SW480 (cell line): ENCODE measurements at regions not wholly inside any gene's neighbourhood (a gene's known extent, or its start where the extent isn't known, plus 50 kb on each side); places are given as distances from the start of the nearest gene placed in this dataset.
"Not testable (repeated sequence)": the region's sequence is repeated elsewhere in the genome, so short reads cannot be mapped to it uniquely, and the experiment has no call there.

ENCODE experiments used
- DNase-seq: peaks from one replicate; pipeline ENCODE4 v3.0.0-alpha.2; 2016; ENCODE audit warnings: low spot score

DNA sequence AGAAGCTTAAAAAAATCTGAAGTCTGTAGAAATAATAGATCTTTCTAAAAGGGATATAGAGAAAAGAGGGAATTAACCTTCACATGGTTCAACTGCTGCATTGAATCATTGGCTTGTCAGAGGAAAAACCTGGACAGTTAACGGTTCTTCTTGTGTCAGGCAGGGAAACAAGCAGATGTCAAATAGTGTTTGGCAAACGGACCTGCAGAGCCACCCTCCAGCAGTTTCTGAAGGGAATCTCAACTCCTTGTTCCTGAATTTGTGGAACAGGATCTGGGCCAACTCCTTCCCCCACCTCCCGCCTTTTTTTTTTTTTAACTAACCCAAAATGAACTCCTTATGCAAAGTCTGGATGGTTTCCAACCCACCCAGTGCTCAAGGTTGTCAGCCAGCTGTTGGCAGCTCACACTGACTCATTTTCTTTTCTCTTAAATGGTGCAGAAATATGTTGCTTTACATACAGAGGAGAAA is 187.3 kb downstream of the CAND1 start:
- no peak for DNase-seq

DNA sequence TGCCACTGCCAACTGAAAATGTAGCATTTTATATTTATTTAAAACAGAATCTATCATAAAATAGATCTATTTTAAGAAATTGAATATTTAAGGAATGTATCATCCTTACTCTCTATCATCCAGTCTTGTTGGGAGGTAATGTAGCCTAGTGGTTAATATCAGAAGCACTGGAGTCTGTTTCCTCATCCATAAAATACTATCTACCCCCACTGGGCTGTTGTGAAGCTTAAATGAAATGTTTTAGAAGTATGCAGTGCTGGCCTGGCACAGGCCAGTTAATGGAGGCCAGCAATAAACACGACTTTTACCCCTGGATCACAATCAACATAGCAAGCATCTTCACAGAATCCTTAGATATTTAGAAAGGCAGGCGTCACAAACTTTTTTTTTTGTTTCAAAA is 188.0 kb downstream of the CAND1 start:
- no peak for DNase-seq

DNA sequence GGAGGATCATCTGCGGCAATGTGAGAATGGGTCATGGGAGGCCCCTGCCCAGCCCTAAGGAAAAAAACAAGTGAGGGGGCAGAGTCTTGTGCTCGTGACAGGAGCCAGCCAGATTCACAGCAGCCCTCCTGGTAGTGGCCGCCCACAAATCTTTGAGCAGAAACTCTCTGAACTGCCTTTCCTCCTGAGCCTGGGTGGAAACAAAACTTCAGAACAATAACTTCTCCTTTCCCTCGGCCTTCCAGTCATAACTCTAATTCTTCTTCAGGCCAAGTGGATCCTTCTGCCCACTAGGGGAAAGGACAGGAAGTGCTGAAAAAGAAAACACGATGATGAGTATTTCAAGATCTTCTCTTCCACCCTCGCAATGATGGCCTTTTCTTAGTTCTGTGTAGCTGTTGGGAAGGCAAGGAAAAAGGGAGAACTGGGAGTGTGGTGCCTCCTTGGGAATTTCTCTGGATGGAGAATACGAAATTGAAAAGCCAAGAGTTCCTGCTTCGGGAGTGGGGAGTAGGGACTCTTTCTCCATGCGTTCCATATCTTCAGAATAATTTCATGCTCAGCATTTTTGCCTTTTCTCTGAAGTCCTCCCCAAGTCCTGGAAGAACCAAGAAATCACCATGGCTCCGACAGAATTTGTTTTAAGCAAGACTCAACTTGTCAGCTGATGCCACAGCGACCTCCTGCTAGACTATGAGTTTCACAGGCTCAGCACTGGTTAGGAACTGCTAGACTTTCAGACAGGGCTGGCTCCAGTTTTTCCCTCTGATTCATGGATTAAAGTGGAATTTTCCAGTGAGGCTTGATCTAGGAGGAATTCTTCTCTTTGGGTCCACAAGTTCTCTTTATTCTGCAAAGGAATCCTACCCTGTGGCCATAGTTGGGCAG is 188.9 kb downstream of the CAND1 start:
- DNase-seq = no peak

DNA sequence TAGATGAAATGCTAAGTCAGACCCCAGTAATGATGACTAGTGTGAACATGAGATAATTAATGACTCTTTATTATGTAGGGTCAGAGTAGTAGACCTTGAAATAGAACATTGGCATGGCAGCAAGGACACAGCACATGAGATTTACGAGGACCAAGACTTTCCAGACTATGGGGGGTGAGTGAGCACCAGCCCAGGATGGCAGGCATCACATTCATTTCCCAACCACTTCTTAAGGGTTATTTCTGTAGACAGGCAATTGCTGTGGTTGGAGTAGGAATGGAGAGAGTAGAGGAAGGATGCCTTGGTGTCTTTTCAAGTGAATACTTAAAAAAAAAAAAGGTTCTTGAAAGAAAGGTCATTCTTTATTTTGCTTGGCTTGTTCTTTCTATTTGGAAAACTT is 189.4 kb upstream of the DYRK2 start:
- DNase-seq = no peak

DNA sequence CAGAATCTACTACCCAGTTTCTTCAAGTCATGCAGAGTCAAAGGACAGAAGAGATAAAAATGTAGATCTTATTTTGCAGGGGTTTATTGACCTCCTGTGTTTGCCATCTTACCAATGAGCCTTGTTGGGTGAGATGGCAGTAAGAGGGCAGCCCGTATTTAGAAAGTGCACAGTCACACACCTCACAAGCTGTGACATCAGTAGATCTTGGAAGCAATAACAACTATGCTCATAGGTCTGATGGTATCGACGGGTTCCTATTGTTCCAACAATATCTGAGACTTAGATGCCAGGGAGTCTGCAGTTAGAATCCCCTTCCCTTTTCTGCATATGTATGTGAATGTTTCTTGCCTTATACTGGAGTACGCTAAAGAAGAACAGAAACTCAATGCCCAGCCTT is 189.0 kb upstream of the DYRK2 start:
- DNase-seq = no peak

DNA sequence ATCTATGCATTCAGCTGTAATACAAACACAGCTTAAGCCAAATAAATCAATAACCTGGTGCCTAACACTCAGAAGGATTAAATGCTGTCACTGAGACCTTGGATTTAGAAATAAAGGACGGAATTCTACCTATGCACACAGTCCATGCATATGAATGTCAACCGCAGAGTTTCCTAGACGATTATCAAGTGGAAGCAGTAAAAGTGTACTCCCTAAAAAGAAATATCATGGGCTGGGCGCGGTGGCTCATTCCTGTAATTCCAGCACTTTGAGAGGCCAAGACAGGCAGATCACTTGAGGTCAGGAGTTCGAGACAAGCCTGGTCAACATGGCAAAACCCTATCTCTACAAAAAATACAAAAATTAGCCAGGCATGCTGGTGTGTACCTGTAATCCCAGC is 188.2 kb upstream of the DYRK2 start:
- DNase-seq = no peak

DNA sequence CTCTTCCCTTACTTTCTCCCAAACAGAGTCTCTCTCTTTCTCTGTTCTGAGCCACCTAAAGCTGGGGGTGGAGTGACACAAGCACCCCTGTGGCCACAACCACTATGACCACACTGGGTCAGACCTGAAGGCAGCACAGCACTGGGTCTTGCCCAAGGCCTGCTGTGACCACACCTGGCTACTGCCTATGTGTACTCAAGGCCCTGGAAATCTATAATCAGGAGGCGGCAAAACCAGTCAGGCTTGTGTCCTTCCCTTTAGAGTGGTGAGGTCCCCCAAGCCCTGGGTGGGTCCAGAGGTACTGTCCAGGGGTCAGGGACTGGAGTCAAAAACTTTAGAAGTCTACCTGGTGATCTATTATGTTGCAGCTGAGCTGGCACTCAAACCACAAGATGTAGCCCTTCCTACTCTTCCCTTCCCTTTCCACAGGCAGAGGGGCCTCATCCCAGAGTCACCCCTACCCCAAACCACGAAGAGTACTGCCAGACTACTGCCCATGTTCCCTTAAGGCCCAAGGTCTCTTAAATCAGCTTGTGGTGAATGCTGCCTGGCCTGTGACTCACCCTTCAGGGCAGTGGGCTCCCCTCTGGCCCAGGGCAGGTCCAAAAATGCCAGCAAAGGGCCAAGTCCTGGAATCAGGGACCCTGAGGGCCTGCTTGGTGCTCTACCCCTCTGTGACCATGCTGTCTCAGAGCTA is 179.8 kb upstream of the DYRK2 start:
- DNase-seq = no peak

DNA sequence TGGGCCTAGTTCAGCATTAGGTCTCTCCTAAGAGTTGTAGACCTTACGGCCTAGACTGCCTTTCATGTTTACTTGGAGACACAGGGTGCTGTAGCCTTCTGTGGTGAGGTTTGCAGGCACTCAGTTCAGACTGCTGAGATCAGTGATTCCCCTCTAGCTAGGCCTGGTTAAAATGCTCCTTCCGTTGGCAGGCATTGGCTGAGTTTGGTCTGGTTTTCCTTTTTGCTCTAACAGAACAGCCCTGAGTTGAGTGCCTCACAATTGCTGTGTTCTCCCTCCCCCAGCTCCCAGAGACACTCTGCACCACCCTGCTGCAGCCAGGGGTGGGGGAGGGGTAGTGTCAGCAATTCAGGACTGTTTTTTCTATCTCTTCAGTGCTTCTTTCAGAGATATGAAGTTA is 178.9 kb upstream of the DYRK2 start:
- DNase-seq = no peak

DNA sequence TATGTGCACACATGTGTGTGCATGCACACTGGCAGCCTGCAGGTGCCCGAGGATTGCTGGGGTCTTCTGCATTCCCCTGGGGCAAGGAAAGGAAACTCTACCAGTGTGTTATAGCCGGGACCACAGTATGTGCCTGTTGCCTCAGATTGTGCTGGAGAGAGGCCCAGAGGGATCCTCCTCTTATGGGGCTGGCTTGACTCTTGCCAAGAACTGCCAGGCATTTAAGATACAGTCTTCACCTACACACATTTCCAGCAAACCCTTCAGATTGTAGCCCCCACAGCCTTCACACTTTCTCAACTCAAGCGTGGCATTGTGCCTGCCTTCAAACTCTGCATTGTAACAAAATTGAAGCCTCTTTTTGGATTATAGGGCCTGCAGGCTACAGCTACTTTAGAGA is 176.7 kb upstream of the DYRK2 start:
- DNase-seq = no peak

DNA sequence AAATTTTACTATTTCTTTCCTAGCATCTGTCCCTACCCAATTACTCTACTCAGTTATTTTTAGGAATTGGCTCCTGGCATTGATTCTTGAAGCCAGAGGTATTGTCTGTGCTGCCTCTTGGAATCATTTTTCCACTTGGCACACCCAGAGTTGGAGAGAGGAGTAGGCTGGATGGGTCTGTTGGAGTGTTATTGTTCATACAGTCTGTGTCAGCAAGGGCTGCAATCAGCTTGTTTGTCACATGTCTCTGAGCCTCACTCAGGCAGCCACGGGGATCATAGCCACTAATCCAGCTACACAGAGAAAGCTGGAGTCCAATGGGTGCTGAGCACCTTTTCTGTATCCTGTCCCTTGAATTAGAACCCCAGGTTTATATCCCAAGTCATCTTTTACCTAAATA is 176.0 kb upstream of the DYRK2 start:
- no peak for DNase-seq

DNA sequence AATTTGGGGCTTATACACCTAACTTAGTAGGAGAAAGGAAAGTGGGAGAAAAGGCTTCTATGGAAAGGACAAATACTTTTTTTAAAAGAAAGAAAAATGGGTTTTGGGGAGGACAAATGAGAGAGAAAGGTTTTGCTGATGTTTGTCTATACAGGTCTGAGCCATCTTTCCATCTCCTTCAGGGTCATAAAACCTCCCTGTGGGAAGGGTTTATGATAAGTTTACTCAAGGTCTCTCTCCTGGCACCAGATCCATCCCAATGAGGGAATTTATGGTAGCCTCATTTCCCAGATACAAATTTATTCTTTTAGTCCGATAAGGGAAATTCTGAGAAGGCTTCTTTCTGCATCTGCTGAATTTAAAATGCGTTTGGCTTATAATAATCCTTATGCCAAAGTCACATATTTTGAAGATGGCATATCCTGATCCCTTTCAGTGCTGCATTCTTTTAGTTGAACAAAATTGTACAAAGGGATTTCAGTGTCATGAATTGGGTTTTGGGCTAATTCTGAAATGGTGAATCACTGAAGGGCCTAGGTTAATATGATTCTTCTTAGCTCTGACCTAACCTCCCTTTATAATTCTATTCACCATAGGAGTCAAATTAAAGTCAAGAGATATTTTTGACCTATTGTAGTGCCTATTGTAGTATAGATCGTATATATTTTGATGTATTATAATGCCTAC is 173.5 kb upstream of the DYRK2 start:
- no peak for DNase-seq

DNA sequence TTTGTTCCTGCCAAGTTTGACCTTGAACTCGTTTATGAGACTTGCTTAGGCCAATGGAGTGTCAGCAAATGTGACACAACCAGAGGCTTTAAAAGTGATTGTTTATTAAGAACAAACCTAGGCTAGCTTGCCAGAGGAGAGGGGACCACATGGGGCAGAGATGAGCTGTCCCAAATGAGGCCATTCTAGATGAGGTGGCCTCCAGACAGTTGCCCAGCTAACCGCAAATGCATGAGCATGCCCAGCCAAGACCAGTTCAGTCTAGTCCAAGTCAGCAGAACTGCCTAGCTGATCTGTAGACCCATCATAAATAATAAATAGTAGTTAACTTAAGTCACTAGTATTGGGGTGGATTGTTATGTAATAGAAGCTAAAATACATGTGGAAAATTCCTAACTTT is 172.8 kb upstream of the DYRK2 start:
- no peak for DNase-seq

DNA sequence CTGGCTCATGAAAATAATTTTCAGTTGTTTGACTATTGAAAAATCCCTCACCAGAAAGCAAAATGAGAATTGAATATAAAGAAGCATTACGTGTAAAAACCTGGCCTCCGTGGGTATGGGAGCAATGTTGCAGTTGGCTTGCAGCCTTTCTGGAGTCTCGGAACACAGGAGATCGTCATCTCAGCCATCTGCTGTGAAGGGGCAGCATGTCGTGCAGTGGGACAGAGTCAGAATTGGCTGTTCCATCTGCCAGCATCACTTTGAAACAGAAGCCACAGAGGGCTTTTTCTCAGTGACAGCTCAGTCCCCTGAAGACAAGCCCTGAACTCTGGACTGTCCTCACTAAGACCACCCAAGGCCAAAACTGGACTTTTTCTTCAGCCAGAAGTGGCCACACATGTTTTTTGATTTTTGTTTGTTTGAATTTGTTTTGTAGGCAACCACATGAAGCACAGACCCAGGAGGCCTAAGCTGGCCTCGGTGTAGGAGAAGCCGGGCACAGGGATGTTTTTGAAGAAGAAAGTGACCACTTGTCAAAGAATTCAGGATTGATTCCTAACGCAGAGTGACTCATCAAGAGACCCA is 170.8 kb upstream of the DYRK2 start:
- no peak for DNase-seq

DNA sequence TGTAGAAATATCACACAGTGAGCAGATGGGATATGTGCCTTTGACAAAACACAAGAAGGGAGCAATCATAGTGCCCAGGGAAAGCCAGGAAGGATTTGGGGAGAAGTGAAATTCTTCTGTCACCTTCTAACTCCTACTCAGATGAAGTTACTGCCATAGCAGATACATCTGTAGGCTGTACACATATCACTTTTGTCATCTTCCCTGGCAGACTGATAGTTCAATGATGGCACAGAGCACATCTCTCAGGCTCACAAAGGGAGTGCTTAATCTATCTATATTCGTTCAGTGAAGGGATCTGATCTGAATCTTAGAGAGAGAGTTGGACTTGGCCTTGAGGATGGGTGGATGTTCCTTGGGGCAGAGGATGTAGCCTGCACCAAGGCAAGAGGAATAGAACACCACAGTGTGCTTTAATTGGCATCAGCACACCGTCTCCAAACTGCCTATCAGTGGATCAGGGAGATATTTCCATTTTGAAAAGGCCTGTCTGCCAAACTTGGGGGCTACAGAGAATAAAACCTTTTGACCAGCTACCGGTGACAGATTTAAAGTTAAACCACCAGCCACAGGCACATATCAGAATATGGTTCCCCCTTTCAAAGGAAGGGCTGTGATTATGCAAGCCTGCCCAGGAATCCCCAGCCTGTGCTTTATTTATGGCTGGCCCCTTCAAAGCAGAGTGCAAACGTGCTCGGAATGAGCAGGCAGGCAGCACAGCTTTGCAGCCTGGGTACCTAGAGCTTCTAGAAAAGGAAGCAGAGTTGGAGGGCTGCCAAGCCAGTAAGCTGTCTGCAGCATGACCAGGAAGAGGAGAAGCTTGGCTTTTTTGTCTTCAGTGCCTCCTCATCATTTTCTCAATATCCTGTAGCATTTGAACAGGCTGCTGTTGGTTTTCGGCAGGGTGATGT is 165.5 kb upstream of the DYRK2 start:
- DNase-seq = no peak

DNA sequence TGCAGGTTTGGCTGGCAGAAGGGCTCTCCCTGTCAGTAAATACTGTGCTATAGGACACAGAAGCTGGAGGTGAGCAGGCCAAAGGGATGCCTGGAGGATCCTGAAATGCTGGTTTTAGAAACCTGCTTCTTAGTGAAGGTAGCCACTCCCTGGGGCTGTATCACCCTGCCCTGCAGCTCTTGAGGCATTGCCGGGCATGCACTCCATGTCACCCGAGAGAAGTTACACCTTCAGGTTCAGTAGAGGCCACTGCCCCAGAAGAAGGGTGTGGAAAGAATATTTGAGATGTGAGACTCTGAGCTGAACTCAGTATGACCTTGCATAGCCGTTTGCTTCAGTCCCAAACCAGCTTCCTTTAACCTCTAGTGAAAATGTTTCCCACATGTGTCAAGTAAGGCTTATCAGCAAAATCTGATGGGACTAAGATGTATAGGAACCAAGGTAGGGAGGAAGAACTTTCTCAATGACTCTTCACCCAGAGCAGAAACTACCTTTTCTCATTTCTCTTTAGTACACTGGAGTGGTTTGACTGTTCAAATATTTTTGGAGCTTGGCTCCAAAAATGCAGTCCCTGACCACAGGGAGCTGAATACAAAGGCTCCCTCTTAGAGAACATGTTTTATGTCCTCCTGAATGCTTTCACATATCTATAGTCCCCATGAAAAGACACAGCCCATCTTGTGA is 164.5 kb upstream of the DYRK2 start:
- DNase-seq = no peak

DNA sequence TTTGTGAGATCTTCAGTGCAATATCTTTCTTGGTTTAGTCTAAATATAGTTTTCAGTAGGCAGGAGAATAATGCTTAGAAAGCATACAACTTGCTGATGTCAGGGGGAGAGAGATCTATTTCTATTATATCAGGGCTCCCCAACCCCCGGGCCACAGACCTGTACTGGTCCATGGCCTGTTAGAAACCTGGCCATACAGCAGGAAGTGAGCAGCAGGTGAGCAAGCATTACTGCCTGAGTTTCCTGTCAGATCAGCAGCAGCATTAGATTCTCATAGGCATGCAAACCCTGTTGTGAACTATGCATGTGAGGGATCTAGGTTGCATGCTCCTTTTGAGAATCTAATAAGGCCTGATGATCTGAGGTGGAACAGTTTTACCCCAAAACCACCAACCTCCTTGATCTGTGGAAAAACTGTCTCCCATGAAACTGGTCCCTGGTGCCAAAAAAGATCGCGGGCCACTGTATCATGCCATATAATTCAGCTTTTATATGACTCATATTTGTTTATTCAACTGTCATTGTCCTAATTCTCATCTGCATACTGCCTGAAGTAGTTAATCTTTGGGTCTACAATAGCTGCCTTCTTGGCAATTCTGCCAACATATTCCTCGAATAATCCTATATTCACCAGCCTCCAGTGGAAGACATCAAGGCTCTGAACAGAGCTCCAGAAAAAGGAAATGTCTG is 163.6 kb upstream of the DYRK2 start:
- no peak for DNase-seq

DNA sequence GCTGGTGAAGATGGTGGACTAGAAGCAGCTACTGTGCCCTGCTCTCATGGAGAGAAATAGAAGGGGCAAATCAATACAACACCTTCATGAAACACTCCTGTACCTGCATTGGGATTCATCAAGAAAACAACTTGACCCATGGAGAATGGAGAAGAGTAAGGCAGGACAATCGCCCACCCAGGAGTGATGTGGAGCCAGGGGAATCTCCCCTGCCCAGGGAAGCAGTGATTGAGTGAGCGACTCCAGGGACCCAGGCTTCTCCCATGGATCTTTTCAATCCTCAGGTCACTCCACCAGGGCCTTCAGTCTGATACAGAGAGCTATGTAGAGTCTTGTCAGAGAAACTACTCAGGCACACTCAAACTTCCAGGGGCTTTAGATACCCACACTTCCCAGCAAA is 161.9 kb upstream of the DYRK2 start:
- no peak for DNase-seq

DNA sequence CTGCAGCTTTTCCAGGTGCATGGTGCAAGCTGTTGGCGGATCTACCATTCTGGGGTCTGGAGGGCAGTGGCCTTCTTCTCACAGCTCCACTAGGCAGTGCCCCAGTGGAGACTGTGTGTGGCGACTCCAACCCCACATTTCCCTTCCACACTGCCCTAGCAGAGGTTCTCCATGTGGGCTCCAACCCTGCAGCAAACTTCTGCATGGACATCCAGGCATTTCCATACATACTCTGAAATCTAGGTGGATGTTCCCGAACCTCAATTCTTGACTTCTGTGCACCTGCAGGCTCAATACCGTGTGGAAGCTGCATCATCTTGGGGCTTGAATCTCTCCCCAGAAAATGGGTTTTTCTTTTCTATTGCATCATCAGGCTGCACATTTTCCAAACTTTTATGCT is 160.2 kb upstream of the DYRK2 start:
- DNase-seq = not testable (repeated sequence)

DNA sequence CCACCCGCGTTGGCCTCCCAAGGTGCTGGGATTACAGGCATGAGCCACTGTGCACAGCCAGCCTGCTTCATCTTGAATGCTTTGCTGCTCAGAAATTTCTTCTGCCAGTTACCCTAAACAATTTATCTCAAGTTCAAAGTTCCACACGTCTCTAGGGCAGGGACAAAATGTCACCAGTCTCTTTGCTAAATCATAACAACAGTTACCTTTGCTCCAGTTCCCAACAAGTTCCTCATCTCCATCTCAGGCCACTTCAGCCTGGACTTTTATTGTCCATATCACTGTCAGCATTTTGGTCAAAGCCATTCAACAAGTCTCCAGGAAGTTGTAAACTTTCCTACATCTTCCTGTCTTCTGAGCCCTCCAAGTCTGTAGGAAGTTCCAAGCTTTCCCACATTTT is 159.5 kb upstream of the DYRK2 start:
- no peak for DNase-seq

DNA sequence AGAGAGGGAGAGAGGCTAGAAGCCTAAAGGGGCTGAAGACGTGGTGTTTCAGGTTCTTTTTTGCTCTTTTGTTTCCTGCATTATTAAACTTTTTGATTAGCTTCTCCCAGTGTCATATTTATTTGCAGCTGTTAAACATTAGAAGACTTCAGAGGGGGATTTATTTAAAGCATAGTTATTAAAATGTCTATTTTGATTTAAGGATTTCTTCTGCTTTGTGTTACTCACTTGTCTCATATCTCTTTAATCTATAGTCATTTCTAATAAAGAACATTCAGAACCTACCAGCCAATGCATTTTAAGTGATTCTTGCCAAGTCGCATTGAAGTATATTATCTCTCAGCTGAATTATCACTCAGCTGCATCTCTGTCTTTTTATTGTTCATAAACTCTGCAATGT is 152.0 kb upstream of the DYRK2 start:
- no peak for DNase-seq
